ENCODE measurements at regions not wholly inside any gene's neighbourhood (a gene's known extent, or its start where the extent isn't known, plus 50 kb on each side); places are given as distances from the start of the nearest gene placed in this dataset.

GRCh38 chr14:54220071-54220703 lies 176.6 kb upstream of the CDKN3 start:
- no peak for TF ChIP-seq POLR2A (IDR thresholded peaks at IDR 0.05; ENCODE audit: low read depth)
- no peak for TF ChIP-seq CTCF (IDR thresholded peaks at IDR 0.05)
- no peak for TF ChIP-seq POLR2AphosphoS5 (IDR thresholded peaks at IDR 0.05)
- TF ChIP-seq EP300 (IDR thresholded peaks at IDR 0.05) = no peak

Measured in esophagus muscularis mucosa (tissue), 4 donors.